Mucosa of gallbladder (tissue), 1 donor: ENCODE measurements at regions not wholly inside any gene's neighbourhood (a gene's known extent, or its start where the extent isn't known, plus 50 kb on each side); places are given as distances from the start of the nearest gene placed in this dataset.
"Not testable (repeated sequence)": the region's sequence is repeated elsewhere in the genome, so short reads cannot be mapped to it uniquely, and the experiment has no call there.

Source experiments
- DNase-seq: peaks from one replicate; pipeline ENCODE4 v3.0.0-alpha.2; 2020; ENCODE audit warnings: low spot score
- donor health status: DM: no; HTN: no; CAD: no.

DNA sequence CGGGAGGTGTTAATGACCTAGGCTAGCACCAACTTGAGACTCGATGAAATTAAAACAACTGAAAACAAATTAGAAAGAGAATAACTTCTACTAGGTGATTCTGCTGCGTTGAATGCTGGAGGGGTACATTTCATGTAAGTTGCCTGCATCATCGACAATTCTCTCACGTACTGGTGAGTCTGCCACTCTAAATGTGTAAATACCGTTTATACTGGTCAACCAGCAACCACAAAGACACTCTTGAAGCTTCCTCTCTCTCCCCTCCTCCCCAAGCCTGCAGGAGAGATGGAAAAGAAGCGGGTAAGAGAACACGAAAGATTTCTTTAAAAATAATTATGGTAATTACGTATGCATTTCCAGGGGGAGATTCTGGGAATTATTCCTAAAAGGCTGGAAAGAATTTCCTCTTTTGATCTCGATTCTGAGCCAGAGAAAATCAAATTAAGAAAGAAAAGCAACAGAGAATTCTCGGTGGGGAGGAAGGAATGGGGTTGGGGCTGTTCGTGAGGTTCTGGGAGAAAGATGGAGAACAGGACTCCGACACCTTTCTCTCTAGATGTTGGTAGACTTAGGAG, 68.6 kb upstream of the MRTFB start:
- DNase-seq, result no peak

DNA sequence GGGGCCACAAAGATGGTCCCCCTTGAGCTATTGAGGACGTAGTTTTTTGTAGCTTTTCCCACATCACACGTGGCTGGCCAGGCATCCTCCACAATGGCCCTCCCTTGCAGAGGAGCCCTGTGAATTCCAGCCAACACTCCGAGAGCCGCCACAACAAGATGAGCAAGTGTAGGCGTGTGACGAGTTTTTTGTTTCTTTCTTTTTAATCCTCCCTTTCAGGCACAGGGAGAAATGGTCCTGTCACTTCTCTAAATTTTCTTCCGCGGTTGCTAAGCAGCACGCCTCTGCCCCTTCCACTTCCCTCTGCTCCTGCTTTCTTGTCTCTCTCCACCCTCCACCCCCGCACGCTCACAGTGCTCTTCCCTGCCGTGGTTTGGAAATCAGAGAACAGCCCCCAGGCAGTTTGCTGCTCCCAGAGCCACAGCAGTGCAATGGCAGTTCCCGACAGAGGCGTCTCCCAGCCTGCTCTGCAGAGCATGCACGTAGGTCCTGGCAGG, 68.0 kb upstream of the MRTFB start:
- peak; percentile 44 for DNase-seq

DNA sequence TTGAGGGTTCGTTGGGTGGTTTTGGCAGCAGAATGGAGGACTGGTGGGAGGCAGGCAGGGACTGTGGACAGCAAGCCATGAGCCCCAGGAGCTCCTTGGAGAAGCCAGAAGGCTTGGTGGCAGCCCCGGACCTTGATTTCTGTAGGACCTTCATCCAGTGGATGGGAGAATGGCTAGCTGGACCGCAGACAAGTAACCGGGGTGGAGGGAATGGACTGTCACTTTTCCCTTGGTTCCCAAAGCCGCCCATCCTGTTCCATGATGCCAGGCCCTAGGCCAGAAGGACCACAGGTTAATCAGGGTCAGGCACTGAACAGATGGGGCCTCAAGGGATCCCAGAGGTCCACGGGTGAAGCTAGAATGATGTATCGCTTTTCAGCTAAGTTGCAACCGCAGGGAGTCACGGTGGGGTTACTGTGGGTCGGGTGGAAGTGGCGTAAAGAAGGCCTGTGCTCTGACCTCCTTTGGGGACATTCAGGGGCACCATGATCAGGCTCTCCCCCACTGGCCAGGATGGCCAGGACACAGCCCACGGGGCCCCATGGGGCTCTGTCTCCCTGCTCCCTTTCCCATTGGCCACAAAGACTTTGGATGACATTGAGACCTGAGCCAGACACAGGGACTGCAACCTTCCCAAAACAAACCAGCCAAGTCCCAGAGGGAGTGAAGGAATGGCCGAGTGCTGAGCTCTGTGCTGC, 66.9 kb upstream of the MRTFB start:
- DNase-seq, result no peak

DNA sequence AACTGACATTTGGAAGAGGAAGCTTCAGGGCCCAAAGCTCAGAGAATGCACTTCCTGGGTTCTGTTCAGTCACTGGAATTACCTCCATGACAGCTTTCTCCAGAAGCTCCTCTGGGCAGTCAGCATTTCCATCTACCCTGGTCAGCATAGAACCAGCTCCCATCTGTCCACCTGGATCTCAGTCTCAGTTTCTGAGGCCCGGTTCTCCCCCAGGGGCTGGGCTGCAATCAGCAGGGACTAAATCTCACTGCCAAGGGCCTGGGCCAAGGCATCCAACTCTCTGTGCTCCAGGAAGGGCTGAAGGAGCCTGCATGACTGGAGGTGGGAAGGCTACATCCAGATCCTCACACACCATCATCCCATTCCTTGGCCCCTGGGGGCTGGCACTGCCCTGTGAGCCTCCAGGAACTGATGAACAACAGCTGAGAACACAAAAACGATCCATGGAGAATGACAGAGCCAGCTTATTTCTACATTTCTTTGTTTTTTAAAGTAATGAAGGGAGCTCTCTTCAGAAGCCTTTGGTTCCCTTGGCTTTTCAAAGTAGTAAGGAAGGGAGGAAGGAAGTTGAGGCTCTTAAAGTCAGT, 66.3 kb upstream of the MRTFB start:
- DNase-seq, result no peak

DNA sequence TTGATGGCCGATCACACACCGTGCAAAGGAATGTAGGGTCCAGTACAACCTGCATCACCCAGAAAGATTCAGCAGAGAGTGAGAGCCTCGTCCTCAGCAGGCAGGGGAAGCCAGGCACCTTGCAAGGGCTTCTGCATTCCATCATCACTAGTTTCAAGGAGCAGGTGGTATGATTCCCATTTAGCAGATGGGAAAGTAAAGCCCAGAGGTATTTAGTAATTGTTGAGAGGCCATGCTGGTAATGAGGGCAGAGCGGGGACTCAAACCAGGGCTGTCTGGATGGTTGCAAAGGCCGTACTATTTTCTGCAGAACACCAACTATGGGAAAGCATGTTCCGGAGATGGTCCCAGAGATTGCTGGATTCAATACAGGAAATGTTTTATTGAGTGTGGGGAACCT, 65.8 kb upstream of the MRTFB start:
- no peak for DNase-seq

DNA sequence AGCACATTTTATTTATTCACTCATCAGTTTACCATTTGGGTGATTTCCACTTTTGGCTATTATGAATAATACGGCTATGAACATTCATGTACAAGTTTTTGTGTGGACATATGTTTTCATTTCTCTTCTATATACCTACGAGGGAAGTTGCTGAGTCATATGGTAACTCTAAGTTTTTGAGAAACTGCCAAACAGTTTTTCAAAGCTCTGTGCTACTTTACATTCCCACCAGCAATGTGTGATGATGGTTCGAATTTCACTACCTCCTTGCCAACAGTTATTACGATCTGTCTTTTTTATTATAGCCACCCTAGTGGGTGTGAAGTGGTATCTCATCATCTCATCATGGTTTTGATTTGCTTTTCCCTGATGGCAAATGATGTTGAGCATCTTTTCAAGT, 63.7 kb upstream of the MRTFB start:
- no peak for DNase-seq

DNA sequence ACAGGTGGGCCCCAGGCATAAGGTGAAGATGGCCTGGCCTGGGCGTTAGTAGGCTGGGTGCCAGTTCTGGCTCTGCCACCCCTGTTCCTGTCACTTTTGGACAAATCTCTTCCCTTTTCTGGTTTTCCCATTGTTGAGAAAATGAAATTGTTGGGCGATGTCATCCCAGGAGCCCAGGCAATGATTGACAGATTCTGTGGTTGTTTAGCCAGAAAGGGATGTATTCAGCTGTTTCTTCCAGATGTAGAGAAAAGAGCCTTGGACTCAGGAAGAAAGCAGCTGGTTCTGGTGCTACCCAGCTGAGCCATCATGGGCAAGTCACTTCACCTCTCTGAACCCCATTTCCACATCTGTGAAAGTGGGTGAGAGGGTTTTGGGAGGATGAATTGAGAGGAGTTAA, 60.1 kb upstream of the MRTFB start:
- DNase-seq, result no peak

DNA sequence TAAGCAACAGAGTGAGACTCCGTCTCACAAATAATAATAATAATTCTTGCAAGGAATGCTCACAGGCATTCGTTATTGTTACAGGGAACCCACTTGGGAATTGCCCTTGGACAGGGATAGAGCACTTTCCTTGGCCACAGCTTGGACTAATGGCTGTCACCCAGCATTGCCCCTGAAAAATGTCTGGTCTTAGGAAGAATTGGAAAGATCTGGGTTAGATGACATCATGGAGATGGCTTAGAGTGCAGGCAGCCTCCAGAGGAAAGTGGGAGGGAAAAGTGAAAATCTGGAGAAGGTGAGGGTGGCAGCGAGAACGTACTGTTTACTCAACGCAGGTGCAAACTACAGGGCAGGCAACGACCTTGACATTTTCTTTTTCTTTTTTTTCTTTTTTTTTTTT, 59.3 kb upstream of the MRTFB start:
- DNase-seq, result no peak

DNA sequence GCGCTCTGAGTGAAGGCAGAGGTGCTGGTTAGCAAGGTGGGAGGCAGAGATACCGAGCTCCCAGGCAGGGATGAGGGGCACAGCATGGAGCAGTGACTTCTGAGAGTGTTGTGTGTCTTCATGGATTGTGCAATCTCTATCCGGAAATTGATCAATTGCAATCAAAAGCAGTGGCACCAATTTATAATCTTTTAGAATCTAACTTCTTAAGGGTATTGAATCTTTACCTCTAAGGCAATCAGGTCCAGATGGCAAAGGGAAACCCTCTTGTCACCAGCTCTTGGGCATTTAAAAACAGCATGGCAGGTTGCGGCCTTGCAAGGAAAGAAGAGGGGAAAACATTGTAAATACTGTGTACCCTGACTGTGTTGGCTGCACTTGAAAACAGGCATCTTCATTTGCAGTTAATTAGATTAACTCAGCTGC, 58.0 kb upstream of the MRTFB start:
- DNase-seq, result no peak

DNA sequence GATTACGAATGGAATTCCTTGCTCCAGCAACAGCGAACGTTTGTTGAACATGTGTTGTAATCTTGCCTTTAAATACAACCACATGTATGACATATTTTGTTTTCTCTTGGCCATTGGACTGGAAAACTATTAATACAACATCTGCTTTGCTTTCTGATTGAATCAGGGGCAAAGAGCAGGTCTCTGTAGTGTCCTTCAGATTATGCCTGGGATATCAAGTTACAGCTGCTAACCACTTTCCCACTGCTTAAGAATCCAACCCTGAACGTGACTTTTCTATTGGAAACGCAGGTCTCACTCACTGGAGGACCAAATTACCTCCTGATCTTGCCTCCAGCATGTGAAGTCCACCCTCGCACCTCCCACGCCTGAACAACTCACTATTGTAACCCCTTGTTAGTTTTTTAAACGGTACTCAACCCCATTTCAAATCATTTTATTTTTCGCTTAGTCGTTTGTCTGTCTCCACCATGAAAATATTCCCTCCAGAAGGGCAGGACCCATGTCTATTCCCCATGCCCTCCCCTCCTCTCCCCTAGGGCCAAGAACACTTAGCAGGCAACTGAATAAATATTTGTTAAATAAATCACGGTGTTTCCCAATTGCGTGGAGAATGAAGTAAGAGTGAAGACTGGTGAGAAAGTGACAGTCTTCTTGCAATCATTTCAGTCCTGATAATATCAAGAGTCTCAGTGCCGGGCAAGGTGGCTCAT, 57.4 kb upstream of the MRTFB start:
- DNase-seq, result no peak

DNA sequence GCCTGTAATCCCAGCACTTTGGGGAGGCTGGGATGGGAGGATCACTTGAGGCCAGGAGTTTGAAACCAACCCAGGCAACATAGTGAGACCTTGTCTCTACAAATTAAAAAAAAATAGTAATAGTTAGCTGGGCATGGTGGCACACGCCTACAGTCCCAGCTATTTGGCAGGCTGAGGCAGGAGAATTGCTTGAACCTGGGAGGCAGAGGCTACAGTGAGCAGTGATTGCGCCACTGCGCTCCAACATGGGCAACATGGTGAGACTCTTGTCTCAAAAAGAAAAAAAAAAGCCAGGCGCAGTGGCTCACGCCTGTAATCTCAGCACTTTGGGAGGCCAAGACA, 56.9 kb upstream of the MRTFB start:
- no peak for DNase-seq

DNA sequence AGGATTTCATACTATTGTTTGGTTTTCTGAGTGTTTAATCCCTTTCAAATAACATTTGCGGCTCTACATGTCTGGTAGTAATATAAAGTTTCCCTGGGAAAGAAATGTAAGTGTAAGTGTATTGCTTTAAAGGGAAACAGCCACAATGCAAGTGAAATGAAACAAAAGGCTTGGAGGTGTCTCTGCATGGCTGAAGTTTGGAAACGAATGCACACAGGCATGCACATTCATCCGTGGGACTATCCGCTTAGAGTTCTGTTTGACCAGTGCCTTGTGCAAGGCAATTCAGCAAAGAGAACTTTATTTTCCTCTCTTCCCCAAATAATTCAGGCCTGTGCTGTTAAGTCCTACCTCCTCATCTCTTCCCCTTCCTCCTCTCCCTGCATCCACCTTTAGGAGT, 56.1 kb upstream of the MRTFB start:
- DNase-seq, result no peak

DNA sequence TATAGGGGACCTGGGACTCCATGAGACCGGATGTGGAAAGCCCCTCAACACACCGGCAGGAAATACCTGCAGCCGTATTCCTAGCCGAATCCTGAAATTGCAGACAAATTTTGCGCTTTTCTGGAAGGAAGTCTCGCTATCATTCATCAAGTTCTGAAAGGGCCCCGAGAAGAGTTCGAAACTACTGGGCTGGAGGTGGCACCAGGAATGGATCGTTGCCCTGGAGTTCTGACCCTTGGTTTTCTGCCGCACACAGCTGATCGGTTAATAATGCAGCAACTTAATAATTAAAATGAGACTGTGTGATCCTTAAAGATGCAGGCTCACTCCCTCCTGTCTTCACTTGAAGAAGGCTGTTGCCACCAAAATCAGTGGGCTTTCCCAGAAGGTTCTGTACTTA, 55.7 kb upstream of the MRTFB start:
- DNase-seq, result no peak

DNA sequence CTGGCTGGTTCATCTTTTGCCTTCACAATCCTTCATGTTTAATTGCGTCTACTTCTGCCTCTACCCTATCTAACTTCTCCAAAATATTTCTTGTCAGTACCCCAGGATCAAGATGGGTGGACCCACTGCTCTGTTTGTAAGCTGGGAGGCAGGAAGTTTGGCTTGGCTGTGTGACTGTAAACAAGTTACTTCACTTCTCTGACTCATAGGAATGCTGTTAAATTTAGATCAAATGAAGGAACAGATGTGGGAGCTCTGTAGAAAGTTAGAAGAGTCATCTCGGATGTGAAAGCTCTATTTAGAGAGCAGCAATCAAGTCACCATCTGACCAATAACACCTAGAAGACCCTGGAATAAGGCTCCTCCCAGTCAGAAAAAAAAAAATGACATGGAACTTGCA, 55.2 kb upstream of the MRTFB start:
- DNase-seq, result no peak

DNA sequence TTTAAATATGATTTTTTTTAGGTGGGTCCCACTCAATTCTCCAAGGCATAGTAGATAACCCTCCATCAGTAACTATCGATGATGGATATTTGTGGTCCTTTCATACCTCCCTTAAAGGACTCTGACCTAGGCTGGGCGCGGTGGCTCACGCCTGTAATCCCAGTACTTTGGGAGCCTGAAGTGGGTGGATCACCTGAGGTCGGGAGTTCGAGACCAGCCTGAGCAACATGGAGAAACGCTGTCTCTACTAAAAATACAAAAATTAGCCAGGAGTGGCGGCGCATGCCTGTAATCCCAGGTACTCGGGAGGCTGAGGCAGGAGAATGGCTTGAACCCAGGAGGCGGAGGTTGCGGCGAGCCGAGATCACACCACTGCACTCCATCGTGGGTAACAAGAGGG, 54.8 kb upstream of the MRTFB start:
- not testable (repeated sequence) for DNase-seq

DNA sequence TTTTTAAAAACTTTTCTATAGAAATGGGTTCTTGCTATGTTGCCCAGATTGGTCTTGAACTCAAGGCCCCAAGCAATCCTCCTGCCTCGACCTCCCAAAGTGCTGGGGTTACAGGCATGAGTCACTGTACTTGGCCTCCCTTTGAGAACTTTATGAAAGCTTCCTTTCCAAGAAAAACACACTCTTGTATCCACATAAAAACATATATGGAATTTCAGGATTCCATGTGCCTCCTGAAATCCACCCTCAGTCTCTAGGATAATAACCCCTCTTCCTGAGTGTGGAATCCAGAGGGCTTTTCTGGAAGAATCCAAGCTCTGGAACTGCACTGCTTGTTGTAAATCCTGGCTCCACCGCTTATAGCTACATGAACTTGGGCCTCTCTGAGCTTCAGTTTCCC, 53.2 kb upstream of the MRTFB start:
- no peak for DNase-seq

DNA sequence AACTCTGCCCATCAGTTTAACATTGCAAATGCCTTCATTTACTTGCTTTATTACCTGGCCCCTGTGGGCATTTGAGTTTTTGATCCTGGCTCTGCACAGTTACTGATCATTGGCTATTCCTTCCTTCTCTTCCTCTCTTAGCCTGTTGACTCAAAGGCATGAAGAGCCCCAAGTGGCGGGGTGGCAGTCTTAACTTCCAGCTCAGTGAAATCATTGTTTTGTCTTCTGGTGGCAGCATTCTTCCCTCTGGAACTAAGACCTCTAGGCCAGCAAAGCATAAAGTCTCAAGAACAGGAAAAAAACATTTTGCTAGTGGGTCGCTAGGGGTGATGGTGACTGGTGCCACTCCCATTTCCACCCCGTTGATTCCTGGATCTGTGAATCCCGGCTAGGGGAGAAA, 52.3 kb upstream of the MRTFB start:
- DNase-seq, result no peak

DNA sequence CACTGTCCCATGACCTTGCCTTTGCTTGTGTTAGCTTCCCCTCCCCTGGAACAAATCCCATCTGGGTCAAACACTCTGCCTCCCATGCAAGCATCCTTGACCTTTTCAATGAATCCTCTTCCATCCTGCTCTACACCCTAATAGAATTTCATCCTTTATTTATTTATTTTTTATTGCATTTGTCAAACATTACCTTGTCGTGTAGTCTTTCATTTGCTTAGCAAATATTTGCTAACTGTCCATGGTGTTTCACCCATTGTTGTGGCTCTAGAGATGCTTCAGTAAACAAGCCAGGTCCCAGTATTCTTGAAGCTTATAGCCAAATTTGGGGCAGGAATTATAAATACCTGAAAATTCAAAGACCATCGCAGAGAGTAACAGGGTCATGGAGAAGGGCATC, 51.0 kb upstream of the MRTFB start:
- DNase-seq, result no peak
